ENCODE measurements at regions not wholly inside any gene's neighbourhood (a gene's known extent, or its start where the extent isn't known, plus 50 kb on each side); places are given as distances from the start of the nearest gene placed in this dataset.

GRCh38 chr4:184534511-184535391 lies 60.4 kb upstream of the IRF2 start (continued):
- TF ChIP-seq HSF1 (IDR thresholded peaks at IDR 0.05; ENCODE audit: low read depth, low read length) (no peak), CTCF (IDR thresholded peaks at IDR 0.05 in 2 of 3, conservative IDR thresholded peaks at IDR 0.05 in 1 of 3; ENCODE audit: control insufficient read depth in 2 of 3, extremely low read depth in 1 of 3, insufficient read depth in 1 of 3, low read depth in 3 of 3, low read length in 3 of 3) (no peak), CEBPB (IDR thresholded peaks at IDR 0.05; ENCODE audit: borderline replicate concordance in 1 of 2, low read depth in 2 of 2, low read length in 2 of 2) (peak in 1 of 2 experiments; percentile 89; a peak in 1 of 4 replicates), CREB1 (IDR thresholded peaks at IDR 0.05; ENCODE audit: low read depth) (no peak), EED (IDR thresholded peaks at IDR 0.05; ENCODE audit: low read depth) (peak; percentile 81), RB1 (IDR thresholded peaks at IDR 0.05; ENCODE audit: borderline replicate concordance) (no peak), ASH2L (IDR thresholded peaks at IDR 0.05; ENCODE audit: borderline replicate concordance, low read depth) (no peak), PKNOX1 (IDR thresholded peaks at IDR 0.05) (no peak), PAX8 (IDR thresholded peaks at IDR 0.05) (no peak), NFXL1 (IDR thresholded peaks at IDR 0.05; ENCODE audit: borderline replicate concordance) (no peak), DPF2 (IDR thresholded peaks at IDR 0.05) (0 out of 2 replicates have a peak, but pooled peaks have one; percentile 15), MEF2A (IDR thresholded peaks at IDR 0.05; ENCODE audit: insufficient read depth, low read depth, low read length) (peak; percentile 99), CBX3 (IDR thresholded peaks at IDR 0.05; ENCODE audit: borderline replicate concordance, low read depth) (no peak), HDGF (IDR thresholded peaks at IDR 0.05) (no peak), STAT3 (IDR thresholded peaks at IDR 0.05; ENCODE audit: low read depth, low read length) (0 out of 2 replicates have a peak, but pooled peaks have one; percentile 32), ESRRA (IDR thresholded peaks at IDR 0.05; ENCODE audit: low read length) (no peak), SUZ12 (IDR thresholded peaks at IDR 0.05; ENCODE audit: unreplicated experiment) (no peak), REST (IDR thresholded peaks at IDR 0.05; ENCODE audit: low read depth, low read length) (no peak), MYB (IDR thresholded peaks at IDR 0.05; ENCODE audit: borderline replicate concordance, low read depth, low read length) (no peak), IRF5 (IDR thresholded peaks at IDR 0.05; ENCODE audit: borderline replicate concordance) (no peak; the same call in 1 of the 2 replicates)

Measured in GM12878 (cell line).